OCI-LY3 (cell line): ENCODE measurements at regions not wholly inside any gene's neighbourhood (a gene's known extent, or its start where the extent isn't known, plus 50 kb on each side); places are given as distances from the start of the nearest gene placed in this dataset.

Source experiments
- H2AFZ ChIP-seq: fragments of 200-600, 300-600 bp; shearing (Covaris generic); 2 replicates; pipeline ENCODE4 v1.6.0; 2014; ENCODE audit warnings: antibody characterized with exemption, low read depth, low read length
- H3K27ac ChIP-seq: fragments of 200-600, 300-600 bp; sonication (generic); 2 replicates; pipeline ENCODE4 v1.5.1; 2014; ENCODE audit warnings: mild to moderate bottlenecking, low read length, moderate library complexity, mixed read lengths
- H3K27me3 ChIP-seq: fragments of 200-600, 300-600 bp; sonication (generic); 2 replicates; pipeline ENCODE4 v1.6.1; 2014; ENCODE audit warnings: low read depth, low read length, mixed read lengths
- H3K36me3 ChIP-seq: fragments of 200-600, 300-600 bp; sonication (generic); replicated peaks from 2 replicates; pipeline ENCODE3; 2014; ENCODE audit warnings: low read depth, low read length, mixed read lengths
- H3K4me1 ChIP-seq: fragments of 300-600, 200-600 bp; sonication (generic); 2 replicates; pipeline ENCODE4 v1.6.1; 2014; ENCODE audit warnings: low read length, mixed read lengths
- H3K4me2 ChIP-seq: fragments of 200-600, 300-600 bp; sonication (generic); 2 replicates; pipeline ENCODE4 v1.6.1; 2014; ENCODE audit warnings: low read length, mixed read lengths
- H3K4me3 ChIP-seq: fragments of 300-600, 200-600 bp; sonication (generic); 2 replicates; pipeline ENCODE4 v1.5.1; 2014; ENCODE audit warnings: antibody characterized with exemption, mild to moderate bottlenecking, low read length, moderate library complexity
- H3K79me2 ChIP-seq: fragments of 300-600, 200-600 bp; shearing (Covaris generic); 2 replicates; pipeline ENCODE4 v1.6.1; 2014; ENCODE audit warnings: mild to moderate bottlenecking, low read length, mixed read lengths
- H3K9ac ChIP-seq: fragments of 300-600, 200-600 bp; shearing (Covaris generic); 2 replicates; pipeline ENCODE4 v1.6.0; 2014; ENCODE audit warnings: mild to moderate bottlenecking, low read length, moderate library complexity
- H3K9me3 ChIP-seq: fragments of 200-600, 300-600 bp; shearing (Covaris generic); 2 replicates; pipeline ENCODE4 v1.6.1; 2014; ENCODE audit warnings: low read length, mixed read lengths; ENCODE audit not compliant: insufficient read depth
- H4K20me1 ChIP-seq: fragments of 200-600, 300-600 bp; sonication (generic); 2 replicates; pipeline ENCODE4 v1.6.1; 2016; ENCODE audit warnings: low read length, mixed read lengths; ENCODE audit not compliant: insufficient read depth
- EZH2phosphoT487 ChIP-seq: fragments of 200-600 bp; shearing (Covaris generic); IDR thresholded peaks from 2 replicates; pipeline ENCODE4 v1.6.1; 2018; ENCODE audit warnings: antibody characterized with exemption, mixed run types, low read depth
- TF ChIP-seq, protein P1 (sequence below): fragments of 200-600, 300-600 bp; sonication (generic); IDR thresholded peaks from 2 replicates; pipeline ENCODE4 v1.5.1; 2014; ENCODE audit warnings: antibody characterized with exemption, low read length, low read depth

DNA sequence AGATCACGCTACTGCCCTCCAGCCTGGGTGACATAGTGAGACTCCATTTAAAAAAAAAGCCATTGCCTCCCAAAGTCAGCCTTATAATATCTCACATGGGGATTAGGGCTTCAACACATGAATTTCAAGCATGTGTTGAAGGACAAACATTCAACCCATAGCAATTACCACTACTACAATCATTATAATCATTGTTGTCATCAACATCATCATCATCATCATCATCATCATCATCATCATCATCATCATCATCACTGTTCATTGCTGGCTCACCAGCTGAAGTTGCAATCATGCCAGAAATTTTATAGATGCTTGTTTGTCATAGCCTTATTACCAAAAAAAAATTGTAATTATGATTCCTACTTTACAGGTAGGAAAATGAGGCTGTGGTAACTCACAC, 762.9 kb downstream of the METTL15 start:
- Histone ChIP-seq H3K27me3 (no peaks in the 10 kb centered on the region), H3K9ac (no peak overlapping the region), H3K4me2 (no peak overlapping the region), H3K4me1 (no peaks in the 10 kb centered on the region), H2AFZ (no peak overlapping the region), H4K20me1 (no peaks in the 10 kb centered on the region), H3K9me3 (no peaks in the 10 kb centered on the region), H3K27ac (no peak overlapping the region), H3K36me3 (no peaks in the 10 kb centered on the region), H3K4me3 (no peak overlapping the region), H3K79me2 (no peaks in the 10 kb centered on the region)
- TF ChIP-seq EZH2phosphoT487: no peak
- TF ChIP-seq, protein P1, sequence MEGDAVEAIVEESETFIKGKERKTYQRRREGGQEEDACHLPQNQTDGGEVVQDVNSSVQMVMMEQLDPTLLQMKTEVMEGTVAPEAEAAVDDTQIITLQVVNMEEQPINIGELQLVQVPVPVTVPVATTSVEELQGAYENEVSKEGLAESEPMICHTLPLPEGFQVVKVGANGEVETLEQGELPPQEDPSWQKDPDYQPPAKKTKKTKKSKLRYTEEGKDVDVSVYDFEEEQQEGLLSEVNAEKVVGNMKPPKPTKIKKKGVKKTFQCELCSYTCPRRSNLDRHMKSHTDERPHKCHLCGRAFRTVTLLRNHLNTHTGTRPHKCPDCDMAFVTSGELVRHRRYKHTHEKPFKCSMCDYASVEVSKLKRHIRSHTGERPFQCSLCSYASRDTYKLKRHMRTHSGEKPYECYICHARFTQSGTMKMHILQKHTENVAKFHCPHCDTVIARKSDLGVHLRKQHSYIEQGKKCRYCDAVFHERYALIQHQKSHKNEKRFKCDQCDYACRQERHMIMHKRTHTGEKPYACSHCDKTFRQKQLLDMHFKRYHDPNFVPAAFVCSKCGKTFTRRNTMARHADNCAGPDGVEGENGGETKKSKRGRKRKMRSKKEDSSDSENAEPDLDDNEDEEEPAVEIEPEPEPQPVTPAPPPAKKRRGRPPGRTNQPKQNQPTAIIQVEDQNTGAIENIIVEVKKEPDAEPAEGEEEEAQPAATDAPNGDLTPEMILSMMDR: no peak

DNA sequence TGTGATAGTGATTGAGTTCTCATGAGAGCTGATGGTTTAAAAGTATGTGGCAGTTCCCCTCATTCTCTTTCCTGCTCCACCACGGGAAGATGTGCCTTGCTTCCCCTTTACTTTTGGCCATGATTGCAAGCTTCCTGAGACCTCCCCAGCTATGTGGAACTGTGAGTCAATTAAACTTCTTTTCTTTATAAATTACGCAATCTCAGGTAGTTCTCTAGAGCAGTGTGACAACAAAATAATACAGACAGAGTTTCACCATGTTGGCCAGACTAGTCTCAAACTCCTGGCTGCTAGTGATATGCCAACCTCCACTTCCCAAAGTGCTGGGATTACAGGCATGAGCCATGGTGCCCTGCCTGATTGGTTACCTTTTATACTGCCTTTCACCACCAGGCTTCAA, 755.2 kb downstream of the METTL15 start:
- Histone ChIP-seq H3K27ac (no peak overlapping the region), H3K4me1 (no peaks in the 10 kb centered on the region)
- TF ChIP-seq EZH2phosphoT487: no peak
- TF ChIP-seq, protein P1: no peak

DNA sequence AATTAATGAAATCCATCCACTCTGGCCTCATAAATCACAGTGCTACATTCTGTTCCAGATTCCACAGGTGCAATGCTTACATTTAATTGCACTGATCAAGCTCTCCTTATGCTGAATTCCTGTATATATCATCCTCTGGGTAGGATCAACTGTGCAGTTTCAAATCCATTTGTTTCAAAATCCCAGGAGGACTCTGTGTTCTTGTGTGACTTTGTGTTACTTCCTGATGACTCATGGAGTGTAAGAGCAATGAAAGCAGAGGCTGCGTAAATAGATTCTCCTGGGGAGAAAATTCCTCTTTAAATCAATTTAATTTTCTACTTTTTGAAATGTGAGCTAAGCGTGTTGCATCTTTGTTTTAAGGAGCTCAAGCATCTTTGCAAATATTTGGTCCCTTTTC, 752.7 kb downstream of the METTL15 start:
- H3K9me3 ChIP-seq: no peaks in the 10 kb centered on the region
- H3K4me3 ChIP-seq: no peak overlapping the region
- no peaks in the 10 kb centered on the region for H3K27me3 ChIP-seq
- no peak overlapping the region for H2AFZ ChIP-seq
- no peak overlapping the region for H3K9ac ChIP-seq
- H3K4me2 ChIP-seq: no peak overlapping the region
- no peaks in the 10 kb centered on the region for H4K20me1 ChIP-seq
- H3K36me3 ChIP-seq: no peaks in the 10 kb centered on the region
- no peaks in the 10 kb centered on the region for H3K4me1 ChIP-seq
- H3K79me2 ChIP-seq: no peaks in the 10 kb centered on the region
- TF ChIP-seq, protein P1: no peak
- no peak for TF ChIP-seq EZH2phosphoT487
- H3K27ac ChIP-seq: no peak overlapping the region

More for the DNA sequence above, 755.2 kb downstream of the METTL15 start:
- no peaks in the 10 kb centered on the region for H3K36me3 ChIP-seq
- H3K4me3 ChIP-seq: no peak overlapping the region
- no peaks in the 10 kb centered on the region for H3K27me3 ChIP-seq
- H3K79me2 ChIP-seq: no peaks in the 10 kb centered on the region
- no peak overlapping the region for H3K4me2 ChIP-seq
- H3K9ac ChIP-seq: no peak overlapping the region
- no peaks in the 10 kb centered on the region for H3K9me3 ChIP-seq
- no peak overlapping the region for H2AFZ ChIP-seq
- no peaks in the 10 kb centered on the region for H4K20me1 ChIP-seq

DNA sequence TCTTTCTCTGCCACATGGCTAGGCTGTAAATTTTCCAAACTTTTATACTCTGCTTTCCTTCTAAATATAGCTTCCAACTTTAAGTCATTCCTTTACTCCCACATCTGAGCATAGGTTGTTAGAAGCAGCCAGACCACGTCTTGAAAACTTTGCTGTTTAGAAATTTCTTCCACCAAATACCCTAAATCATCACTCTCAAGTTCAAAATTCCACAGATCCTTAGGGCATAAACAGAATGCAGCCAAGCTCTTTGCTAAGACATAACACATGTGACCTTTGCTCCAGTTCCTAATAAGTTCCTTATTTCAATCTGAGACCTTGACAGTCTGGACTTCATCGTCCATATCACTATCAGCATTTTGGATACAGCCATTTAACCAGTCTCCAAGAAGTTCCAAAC, 749.9 kb downstream of the METTL15 start:
- TF ChIP-seq, protein P1: no peak
- no peak for TF ChIP-seq EZH2phosphoT487
- Histone ChIP-seq H3K4me2 (no peak overlapping the region), H3K4me3 (no peak overlapping the region), H3K27me3 (no peaks in the 10 kb centered on the region), H2AFZ (no peak overlapping the region), H3K27ac (no peak overlapping the region), H3K9ac (no peak overlapping the region), H3K9me3 (no peaks in the 10 kb centered on the region), H3K79me2 (no peaks in the 10 kb centered on the region), H4K20me1 (no peaks in the 10 kb centered on the region), H3K4me1 (no peaks in the 10 kb centered on the region), H3K36me3 (no peaks in the 10 kb centered on the region)
